ENCODE measurements at regions not wholly inside any gene's neighbourhood (a gene's known extent, or its start where the extent isn't known, plus 50 kb on each side); places are given as distances from the start of the nearest gene placed in this dataset.
"Not testable (repeated sequence)": the region's sequence is repeated elsewhere in the genome, so short reads cannot be mapped to it uniquely, and the experiment has no call there.

- DNase-seq (ENCODE audit: low read depth in 2 of 2) = no peak
Measured at GRCh38 chr4:19054916-19055315, 1033.4 kb upstream of the LCORL start.

DNA sequence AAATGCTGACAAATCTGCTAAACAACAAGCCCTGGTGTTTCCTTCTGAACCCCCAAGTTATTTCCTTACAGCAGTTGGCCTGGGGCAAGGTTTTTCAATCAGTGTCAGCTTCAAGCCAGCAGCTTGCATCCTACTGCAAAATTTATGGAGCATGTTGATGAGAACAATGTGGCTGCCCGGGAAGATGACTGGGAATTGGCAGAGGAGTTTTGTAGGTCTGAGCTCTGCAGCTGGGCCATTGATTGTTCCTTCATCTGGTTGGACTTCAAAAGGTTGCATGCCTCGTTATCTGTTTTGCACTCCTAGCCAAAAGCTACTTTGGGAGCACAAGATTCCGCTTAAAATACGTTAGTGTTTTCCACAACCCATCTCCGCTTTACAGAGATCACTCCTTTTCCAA is 1030.3 kb upstream of the LCORL start:
- no peak for DNase-seq (ENCODE audit: low read depth in 2 of 2)

DNA sequence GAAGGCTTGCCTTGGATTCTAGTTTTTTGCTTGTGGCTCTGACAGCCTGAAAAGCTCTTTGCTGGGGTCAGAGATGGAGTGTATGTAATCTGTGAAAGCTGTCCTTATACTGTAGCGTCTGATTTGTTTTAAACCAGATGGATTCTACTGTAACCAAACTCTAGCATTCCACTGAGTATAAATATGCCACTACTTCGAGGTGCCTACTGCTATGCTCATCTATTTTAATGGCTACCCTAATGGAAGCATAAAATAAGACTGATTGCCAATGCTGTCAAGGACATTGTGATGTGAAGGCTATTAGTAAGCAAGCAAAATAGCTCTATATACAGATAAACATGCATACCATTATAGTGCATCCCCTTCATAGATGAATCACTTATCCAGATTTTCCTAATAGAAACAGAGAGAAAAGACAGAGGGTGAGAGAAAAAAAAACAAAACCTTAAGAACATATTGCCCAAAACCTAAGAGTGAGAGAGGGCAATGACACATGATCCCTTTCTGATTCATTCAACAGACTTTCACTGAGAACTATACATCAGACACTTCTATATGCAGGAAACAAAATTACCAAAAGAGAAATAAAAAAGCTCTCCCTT is 1025.8 kb upstream of the LCORL start:
- no peak for DNase-seq (ENCODE audit: low read depth in 2 of 2)

- DNase-seq (ENCODE audit: low read depth in 2 of 2) = no peak
Measured at GRCh38 chr4:19039816-19040215, 1018.3 kb upstream of the LCORL start.

- DNase-seq (ENCODE audit: low read depth in 2 of 2) = no peak
Measured at GRCh38 chr4:19038231-19038630, 1016.7 kb upstream of the LCORL start.

DNA sequence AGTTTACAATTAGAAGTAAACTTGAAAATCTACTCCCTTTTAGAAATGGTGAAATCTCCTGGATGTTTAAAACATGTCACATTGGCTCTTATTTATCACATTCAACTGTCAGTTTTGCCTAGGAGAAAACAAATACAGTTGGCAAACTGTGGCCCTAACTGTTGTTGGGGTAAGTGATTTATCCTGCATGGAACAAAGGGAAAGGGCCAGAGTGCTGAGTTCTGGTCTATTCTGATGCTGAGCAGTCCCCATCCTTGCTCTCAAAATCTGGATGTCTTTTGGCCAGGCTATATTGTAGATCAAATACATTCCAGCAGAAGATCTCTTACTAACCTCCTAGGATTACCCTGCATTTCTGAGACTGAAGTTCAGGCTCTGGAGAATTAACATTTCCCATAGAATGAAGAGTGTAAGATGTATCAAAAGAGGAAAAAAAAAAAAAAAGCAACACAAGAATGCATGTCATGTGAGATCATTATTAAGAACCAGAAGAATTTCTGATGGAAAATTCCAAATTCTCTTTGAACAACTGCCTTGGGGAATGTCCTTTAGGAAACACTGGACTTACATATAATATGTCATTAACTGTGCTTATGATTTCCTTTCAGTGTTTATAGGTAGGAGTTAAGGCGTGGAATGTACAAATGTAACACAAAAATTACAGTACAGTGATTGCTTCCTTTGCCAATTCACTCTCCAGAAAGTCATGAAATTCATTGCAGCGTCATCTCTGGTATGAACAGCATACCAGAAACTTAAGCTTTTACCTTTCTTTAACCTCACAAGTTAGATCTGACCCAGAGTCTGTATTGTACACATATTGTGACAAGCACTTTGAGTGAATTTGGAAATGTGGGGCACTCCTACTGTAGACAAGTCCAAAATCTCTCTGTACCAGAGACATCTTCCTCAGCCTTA is 1012.5 kb upstream of the LCORL start:
- DNase-seq (ENCODE audit: low read depth in 2 of 2) = no peak

DNA sequence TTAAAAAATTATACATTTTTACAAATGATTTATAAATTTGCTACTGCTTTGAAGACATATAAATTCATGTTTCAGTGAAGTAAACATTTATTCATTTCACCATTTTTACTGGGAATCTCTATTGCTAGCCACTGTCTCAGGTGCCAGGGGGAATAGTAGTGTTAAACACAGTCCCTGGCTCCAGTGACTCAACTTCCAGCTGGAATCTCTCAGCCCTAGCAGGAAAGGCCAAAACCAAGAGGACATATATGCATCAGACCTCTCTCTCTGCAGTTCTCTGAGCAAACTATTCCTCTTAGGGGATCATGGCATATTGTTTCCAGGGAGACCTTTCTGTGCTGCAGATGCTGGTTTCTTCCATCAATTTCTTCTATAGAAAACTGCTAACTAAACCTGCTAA is 1009.0 kb upstream of the LCORL start:
- no peak for DNase-seq (ENCODE audit: low read depth in 2 of 2)

- no peak for DNase-seq (ENCODE audit: low read depth in 2 of 2)
Measured at GRCh38 chr4:19030048-19030447, 1008.5 kb upstream of the LCORL start.

- no peak for DNase-seq (ENCODE audit: low read depth in 2 of 2)
Measured at GRCh38 chr4:19026281-19026680, 1004.7 kb upstream of the LCORL start.

DNA sequence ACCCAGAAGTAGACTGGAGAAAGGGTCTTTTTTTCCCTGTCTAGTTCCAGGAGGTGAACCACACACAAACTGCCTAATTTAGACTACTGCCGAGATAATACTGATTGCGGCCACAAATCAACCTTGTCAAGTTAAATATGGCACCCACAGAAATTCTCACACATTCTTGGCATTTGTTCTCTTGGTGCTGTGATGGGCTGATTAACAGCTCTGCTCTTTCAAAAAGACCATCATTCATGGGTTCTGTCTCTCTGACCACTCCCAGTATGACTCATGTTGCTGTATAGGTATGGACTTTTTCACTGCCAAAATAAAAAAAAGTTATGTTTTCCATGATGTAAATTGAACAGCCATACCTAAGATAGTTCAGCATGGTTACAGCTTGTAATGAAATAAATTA is 1003.5 kb upstream of the LCORL start:
- DNase-seq (ENCODE audit: low read depth in 2 of 2) = no peak

DNA sequence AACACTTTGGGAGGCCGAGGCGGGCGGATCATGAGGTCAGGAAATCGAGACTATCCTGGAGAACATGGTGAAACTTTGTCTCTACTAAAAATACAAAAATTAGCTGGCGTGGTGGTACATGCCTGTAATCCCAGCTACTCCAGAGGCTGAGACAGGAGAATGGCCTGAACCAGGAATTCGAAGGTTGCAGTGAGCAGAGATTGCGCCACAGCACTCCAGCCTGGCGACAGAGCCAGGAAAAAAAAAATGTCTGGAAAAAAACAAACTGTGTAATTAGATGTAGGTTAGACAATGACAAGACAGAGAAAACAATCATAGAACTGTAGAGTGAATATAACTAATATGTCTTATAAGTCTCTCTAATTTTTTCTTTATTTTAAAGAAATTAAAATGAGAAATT is 1002.5 kb upstream of the LCORL start:
- DNase-seq (ENCODE audit: low read depth in 2 of 2) = no peak

DNA sequence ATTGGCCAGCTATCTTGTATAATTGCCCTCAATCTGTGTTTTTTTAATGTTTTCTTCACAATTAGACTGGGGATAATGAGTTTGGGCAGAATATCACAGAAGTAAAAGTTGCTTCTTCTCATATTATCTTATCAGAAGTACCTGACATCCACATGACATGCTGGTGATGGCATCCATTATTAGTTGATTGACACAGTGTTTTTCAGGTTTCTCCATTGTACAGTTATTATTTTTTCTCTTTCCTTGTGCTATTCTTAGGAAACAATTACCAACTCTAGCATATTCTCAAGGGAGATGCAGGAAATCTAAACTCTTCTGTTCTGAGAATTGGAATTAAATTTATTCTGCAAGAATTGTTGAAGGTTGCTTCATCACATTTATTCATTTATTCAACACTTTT is 1000.1 kb upstream of the LCORL start:
- DNase-seq (ENCODE audit: low read depth in 2 of 2) = no peak

GRCh38 chr4:19016550-19016949 is 995.0 kb upstream of the LCORL start:
- DNase-seq (ENCODE audit: low read depth in 2 of 2) = not testable (repeated sequence)

GRCh38 chr4:19014594-19014993 is 993.0 kb upstream of the LCORL start:
- no peak for DNase-seq (ENCODE audit: low read depth in 2 of 2)

DNA sequence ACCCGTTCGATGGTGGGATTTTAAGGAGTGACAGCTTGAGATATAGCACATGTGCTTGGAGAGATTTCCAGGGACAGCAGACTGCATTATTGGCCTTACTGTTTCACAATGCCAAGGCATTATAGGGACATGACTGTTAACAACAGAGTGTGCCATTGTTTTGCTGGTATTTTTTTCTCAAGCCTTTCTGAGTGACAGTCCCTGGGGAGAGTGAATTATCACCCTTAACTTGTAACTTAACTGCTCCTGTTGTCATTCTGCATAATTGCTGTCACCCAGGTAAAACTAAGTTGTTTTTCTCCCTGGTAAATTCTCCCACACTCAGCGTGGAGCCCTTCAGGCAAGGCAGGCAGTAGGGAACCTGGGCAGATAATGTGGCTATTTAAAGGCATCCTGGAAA is 989.2 kb upstream of the LCORL start:
- DNase-seq (ENCODE audit: low read depth in 2 of 2) = no peak

DNA sequence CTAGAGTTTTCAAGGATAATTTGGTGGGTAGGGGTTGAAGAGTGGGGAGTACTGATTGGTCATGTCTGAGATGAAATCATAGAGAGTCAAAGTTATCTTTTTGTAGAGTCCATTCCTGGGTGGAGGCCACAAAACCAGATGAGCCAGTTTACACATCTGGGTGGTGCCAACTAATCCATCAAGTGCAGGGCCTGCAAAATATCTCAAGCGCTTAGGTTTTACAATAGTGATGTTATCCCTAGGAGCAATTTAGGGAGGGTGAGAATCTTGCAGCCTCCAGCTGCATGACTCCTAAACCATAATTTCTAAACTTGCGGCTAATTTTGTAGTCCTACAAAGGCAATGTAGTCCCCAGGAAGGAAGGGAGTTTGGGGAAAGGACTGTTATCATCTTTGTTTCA is 988.3 kb upstream of the LCORL start:
- DNase-seq (ENCODE audit: low read depth in 2 of 2) = no peak

DNA sequence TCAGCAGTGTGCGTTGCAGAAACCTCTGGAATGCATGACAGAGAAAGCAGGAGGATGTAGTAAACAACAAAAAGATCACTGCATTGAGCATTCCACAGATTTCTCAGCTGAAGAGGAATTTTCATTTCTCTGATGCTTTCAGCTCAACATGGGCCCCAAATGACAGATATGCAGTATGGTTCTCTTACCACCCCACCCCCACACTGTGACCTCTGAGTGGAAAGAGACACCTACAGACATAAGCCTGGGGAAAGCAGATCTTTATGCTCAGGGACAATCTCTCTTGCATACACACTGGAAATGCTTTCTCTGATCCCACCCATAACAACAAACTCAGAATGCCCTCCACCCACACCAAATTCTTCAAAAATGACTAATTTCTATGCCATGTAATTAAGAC is 983.7 kb upstream of the LCORL start:
- no peak for DNase-seq (ENCODE audit: low read depth in 2 of 2)

DNA sequence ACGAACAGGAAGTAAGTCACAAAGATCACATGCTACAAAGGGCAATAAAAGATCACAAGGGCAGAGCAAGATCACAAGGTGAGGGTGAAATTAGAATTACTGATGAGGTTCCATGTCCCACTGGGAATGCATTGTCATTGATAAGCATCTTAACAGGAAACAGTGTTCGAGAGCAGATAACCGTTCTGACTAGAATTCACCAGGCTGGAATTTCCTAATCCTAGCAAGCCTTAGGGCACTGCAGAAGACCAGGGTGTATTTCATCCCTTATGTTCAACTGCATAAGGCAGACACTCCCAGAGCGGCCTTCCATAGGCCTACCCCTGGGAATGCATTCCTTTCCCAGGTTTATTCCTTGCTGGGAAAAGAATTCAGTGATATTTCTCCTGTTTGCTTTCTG is 980.6 kb upstream of the LCORL start:
- DNase-seq (ENCODE audit: low read depth in 2 of 2) = no peak

DNA sequence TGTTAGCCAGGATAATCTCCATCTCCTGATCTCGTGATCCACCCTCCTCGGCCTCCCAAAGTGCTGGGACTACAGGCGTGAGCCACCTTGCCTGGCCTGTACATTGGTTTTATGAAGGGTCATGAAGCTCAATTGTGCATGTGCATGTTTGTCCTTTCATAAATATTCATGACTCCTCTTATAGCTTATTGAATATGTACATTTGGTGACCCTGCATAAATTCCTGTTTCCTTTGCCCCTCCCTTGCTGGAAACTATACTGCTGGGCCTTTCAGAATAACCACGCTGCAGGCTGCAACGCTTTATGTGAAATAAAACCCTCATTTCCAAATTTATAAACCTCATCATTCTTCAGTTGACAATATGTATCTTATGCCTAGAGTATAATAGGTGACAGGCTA is 978.0 kb upstream of the LCORL start:
- DNase-seq (ENCODE audit: low read depth in 2 of 2) = no peak

DNA sequence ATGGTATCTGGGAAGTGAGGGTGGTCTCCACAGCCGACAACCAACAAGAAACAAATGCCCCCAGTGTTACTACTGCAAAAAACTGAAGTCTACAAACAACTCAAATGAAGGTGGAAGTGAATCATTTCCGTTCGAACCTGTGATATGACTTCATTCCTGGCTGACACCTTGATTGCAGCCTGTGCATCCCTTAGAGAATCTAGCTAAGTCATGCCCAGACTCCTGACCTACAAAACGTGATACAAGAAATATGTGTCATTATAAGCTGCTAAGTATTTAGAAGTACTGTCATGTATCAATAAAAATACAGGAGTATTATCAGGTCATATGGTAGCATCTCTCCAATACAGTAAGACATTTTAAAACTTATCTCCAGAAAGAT is 959.7 kb upstream of the LCORL start:
- DNase-seq (ENCODE audit: low read depth in 2 of 2) = no peak

DNA sequence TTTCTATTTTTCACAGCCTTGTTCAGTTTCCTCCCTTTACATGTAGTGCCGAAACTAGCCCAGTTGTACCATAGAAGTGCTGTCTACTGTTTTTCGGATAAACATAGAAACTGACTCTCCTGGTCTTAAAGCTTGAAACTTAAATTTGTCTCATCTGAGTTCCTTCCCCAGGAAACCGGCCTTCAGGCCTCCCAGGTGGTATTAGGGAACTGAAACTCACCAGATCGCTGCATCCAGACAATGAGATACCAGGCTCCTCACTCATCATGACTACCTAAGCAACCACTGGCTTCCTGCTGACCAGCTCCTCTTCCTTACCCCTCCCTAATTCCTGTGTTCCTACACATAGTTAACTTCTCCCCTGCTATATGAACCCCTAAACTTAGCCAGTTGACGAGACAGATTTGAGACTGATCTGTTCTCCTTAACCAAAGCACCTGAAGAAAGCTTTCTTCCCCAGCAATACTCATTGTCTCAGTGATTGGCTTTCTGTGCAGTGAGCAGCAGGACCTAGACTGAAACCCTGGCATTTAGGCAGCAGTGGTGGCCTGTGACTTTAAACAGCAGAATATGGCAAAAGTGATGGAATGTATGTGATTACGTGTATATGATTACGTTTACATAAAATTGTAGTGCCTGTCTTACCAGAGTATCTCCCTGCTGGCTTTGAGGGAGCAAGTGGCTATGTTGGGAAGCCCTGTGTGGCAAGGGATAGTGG is 959.1 kb upstream of the LCORL start:
- DNase-seq (ENCODE audit: low read depth in 2 of 2) = no peak

GRCh38 chr4:18976884-18977283 is 955.3 kb upstream of the LCORL start:
- DNase-seq (ENCODE audit: low read depth in 2 of 2) = no peak

Measured in dermis microvascular lymphatic vessel endothelial cell (primary cell).